HFF-Myc (cell line): ENCODE measurements at regions not wholly inside any gene's neighbourhood (a gene's known extent, or its start where the extent isn't known, plus 50 kb on each side); places are given as distances from the start of the nearest gene placed in this dataset.

Experiments used
- DNase-seq: peaks from one replicate; pipeline ENCODE4 v3.0.0-alpha.2; 2011; ENCODE audit warnings: low read depth; ENCODE audit errors: extremely low read depth
- H3K4me3 ChIP-seq: replicated peaks from 2 replicates; pipeline ENCODE4 v1.5.1; 2011; ENCODE audit warnings: low read depth, mild to moderate bottlenecking, control low read depth, low read length
- TF ChIP-seq, protein P1 (sequence below): IDR thresholded peaks from 2 replicates; pipeline ENCODE4 v1.5.1; 2012; ENCODE audit warnings: mild to moderate bottlenecking, low read depth, low read length, control low read depth; ENCODE audit errors: missing control alignments

DNA sequence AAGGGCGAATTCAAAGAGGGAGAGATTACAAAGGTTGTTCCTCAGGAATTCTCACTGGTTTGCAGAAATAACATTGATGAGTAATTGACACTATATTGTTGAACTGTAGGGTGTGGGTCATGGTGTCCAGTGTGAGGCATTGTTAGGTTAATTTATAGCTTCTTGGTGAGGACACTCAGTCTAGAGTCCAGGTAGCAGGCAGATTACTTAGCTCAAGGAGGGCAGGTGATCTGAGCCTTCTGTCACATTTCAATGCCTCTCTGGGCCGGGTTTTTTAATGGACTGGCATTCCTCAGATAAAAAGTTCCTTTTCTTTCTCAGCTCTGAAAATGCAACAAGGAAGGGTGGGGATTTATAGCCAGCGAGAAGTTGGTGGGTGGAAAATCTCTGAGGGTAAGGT is 194.2 kb upstream of the PROK2 start:
- TF ChIP-seq, protein P1, sequence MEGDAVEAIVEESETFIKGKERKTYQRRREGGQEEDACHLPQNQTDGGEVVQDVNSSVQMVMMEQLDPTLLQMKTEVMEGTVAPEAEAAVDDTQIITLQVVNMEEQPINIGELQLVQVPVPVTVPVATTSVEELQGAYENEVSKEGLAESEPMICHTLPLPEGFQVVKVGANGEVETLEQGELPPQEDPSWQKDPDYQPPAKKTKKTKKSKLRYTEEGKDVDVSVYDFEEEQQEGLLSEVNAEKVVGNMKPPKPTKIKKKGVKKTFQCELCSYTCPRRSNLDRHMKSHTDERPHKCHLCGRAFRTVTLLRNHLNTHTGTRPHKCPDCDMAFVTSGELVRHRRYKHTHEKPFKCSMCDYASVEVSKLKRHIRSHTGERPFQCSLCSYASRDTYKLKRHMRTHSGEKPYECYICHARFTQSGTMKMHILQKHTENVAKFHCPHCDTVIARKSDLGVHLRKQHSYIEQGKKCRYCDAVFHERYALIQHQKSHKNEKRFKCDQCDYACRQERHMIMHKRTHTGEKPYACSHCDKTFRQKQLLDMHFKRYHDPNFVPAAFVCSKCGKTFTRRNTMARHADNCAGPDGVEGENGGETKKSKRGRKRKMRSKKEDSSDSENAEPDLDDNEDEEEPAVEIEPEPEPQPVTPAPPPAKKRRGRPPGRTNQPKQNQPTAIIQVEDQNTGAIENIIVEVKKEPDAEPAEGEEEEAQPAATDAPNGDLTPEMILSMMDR, result no peak
- DNase-seq, result no peak
- H3K4me3 ChIP-seq, result no peak overlapping the region

DNA sequence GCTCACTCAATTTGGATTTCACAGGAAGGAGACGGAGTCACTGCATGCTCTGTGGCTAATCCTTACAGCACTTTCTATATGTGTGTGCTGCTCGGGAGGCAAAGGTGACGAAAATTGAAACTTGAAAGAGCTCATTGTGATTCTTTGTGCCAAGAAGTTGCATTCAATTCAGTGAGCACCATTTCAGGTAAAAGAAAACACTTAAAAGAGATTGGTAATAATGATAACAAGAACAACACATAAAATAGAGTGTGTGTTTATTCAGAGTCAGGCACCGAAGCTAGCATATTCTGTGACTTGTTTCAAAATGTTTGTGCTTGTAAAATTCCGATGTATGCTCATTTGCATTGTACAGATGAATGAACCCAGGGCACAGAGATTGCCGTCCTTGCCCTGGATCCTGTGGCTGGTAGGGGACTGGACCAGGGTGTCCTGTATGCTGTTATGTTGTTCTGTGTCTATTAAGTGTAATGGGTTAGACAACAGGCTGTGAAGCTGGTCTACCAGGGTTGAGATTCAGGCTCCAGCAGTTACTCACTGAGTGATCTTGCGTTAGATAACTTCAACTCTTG is 193.3 kb upstream of the PROK2 start:
- no peak for DNase-seq
- no peak overlapping the region for H3K4me3 ChIP-seq
- TF ChIP-seq, protein P1, result no peak

DNA sequence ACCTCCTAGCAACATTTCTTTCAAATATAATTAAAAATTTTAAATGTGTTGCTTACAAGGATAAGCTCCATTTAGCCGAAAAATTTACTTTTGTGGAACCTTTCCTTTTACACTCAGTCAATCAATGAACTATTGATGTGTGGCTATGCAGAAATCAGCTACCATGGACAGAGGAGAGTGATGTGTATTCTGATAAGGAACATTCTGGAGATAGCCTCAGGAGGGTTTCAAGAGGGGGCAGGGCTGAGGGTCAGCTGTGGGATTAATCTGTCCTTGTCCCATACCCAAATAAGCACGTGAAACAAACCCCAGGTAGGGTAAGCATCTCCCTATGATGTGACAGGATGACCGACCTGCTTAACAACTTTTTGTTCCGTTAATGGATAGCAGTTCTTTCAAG is 192.6 kb upstream of the PROK2 start:
- TF ChIP-seq, protein P1, result no peak
- no peak for DNase-seq

DNA sequence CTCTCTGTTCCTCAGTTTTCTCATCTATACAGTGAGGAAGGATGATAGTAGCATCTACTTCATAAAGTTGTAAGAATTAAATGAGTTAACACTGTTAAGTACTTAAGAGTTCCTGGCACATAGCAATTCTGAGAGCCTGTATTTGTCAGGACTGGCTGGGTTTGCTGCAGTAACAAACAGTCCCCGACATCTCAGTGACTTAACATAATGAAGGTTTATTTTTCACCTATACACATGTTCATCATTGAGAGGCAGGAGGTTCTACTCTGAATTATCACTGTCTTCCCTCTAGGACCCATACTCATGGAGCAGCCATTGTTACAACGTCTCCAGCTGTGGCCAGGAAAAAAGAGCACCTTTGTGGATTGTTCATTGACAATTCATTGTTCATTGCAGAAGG is 190.6 kb upstream of the PROK2 start:
- no peak overlapping the region for H3K4me3 ChIP-seq
- DNase-seq, result no peak
- TF ChIP-seq, protein P1, result no peak

More for the DNA sequence above, 192.6 kb upstream of the PROK2 start:
- no peak overlapping the region for H3K4me3 ChIP-seq

DNA sequence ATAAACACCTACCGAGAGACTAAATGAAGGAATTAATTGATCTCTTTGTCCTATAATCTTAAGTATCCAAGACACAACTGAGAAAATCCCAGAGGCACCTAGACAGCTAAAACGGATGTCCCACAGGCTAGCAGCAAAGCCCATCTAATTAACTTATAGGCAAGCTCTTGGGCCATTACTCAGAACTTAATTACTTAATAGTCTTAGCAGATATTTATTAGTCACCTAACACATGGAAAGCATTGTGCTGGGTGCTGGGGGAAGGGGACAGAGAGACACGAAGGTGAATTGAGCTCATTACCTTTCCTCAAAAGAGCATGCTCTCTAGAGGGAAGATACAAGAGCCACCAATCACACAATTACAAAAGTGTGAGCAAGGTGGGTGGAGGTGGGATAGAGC is 189.8 kb upstream of the PROK2 start:
- TF ChIP-seq, protein P1, result no peak
- DNase-seq, result no peak

DNA sequence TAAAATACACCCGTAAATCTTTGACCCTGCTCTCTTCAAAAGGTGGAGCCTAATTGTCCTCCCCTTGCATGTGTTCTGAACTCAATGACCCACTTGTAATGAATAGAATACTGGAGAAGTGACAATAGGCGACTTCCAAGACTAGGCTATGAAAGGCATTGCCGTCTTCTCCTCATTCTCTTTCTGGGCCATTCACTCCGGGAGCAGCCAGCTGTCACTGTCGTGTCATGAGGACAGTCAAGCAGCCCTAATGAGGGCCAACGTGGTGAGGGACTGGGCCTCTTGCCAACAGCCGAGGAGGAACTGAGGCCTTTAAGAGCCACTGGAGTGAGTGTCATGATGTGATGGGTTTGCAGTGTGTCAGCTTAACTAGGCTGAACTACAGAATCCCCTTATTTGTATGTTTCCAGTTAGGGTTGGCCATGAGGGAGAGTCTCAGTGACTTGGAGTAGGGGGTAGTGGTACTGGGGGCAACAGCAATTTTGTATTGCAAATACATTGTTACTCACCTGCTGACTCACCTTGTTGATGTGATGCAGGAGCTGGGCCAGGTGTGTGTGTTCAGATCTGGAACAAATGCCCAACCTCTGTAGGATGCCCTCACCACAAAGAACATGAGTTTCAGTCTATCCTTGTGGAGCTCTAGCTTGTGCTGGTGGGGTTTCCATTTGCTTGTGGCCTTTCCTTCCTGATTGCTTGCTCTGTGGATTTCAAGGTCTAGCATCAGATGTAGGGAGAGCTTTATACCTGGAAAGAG is 188.5 kb upstream of the PROK2 start:
- no peak overlapping the region for H3K4me3 ChIP-seq
- no peak for DNase-seq
- TF ChIP-seq, protein P1, result no peak

More for the DNA sequence above, 189.8 kb upstream of the PROK2 start:
- no peak overlapping the region for H3K4me3 ChIP-seq

DNA sequence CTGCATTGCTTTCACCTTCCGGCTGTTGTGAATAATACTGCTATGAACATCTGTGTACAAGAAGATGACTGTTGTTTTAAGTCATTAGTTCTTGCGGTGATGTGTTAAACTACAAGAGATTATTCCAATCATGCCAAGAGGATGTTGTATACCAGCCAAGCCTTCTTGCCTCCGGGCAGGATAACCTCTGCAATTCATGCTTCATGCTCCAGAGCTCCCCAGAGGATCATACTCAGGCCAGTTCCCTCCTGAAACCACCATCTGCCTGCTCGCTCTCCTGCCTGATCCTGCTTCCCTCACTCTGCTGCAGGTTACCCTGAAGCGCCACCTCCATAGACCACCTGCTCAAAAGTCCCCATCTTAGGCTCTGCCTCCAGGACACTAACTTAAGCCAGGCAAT is 187.1 kb upstream of the PROK2 start:
- no peak for DNase-seq
- H3K4me3 ChIP-seq, result no peak overlapping the region
- TF ChIP-seq, protein P1, result no peak
